IPS-NIHi11 (cell line): ENCODE measurements at regions not wholly inside any gene's neighbourhood (a gene's known extent, or its start where the extent isn't known, plus 50 kb on each side); places are given as distances from the start of the nearest gene placed in this dataset.
A peak's percentile ranks its signal among the peaks of the same experiment; 100 is the strongest.
"Not testable (repeated sequence)": the region's sequence is repeated elsewhere in the genome, so short reads cannot be mapped to it uniquely, and the experiment has no call there.

Experiments
- DNase-seq: peaks from one replicate; pipeline ENCODE4 v3.0.0; 2012; ENCODE audit warnings: mixed read lengths, low spot score

GRCh38 chr14:71742485-71742884 lies 189.7 kb upstream of the RGS6 start:
- DNase-seq, result no peak

- DNase-seq, result no peak
These were observed 187.2 kb upstream of the RGS6 start for GRCh38 chr14:71745072-71745471.

GRCh38 chr14:71748196-71748595 lies 184.0 kb upstream of the RGS6 start:
- DNase-seq, result no peak

GRCh38 chr14:71749613-71750238 lies 182.5 kb upstream of the RGS6 start:
- DNase-seq, result no peak

GRCh38 chr14:71751264-71751663 lies 181.0 kb upstream of the RGS6 start:
- no peak for DNase-seq

- no peak for DNase-seq
These were observed 180.0 kb upstream of the RGS6 start for GRCh38 chr14:71752111-71752738.

- peak; percentile 86 for DNase-seq
These were observed 179.0 kb upstream of the RGS6 start for GRCh38 chr14:71753126-71753830.

GRCh38 chr14:71753976-71754375 lies 178.3 kb upstream of the RGS6 start:
- no peak for DNase-seq

GRCh38 chr14:71754422-71755095 lies 177.7 kb upstream of the RGS6 start:
- DNase-seq, result peak; percentile 34

GRCh38 chr14:71758229-71758951 lies 173.8 kb upstream of the RGS6 start:
- DNase-seq, result no peak

- DNase-seq, result no peak
These were observed 169.7 kb upstream of the RGS6 start for GRCh38 chr14:71762575-71762974.

- DNase-seq, result no peak
These were observed 167.4 kb upstream of the RGS6 start for GRCh38 chr14:71764701-71765382.

GRCh38 chr14:71765505-71765904 lies 166.7 kb upstream of the RGS6 start:
- DNase-seq, result no peak

- no peak for DNase-seq
These were observed 161.8 kb upstream of the RGS6 start for GRCh38 chr14:71770431-71770830.

GRCh38 chr14:71771421-71771820 lies 160.8 kb upstream of the RGS6 start:
- not testable (repeated sequence) for DNase-seq

- not testable (repeated sequence) for DNase-seq
These were observed 160.2 kb upstream of the RGS6 start for GRCh38 chr14:71771996-71772395.

GRCh38 chr14:71773898-71774481 lies 158.2 kb upstream of the RGS6 start:
- DNase-seq, result no peak

- peak; percentile 59 for DNase-seq
These were observed 155.5 kb upstream of the RGS6 start for GRCh38 chr14:71776471-71777360.

- DNase-seq, result no peak
These were observed 152.2 kb upstream of the RGS6 start for GRCh38 chr14:71780075-71780474.

GRCh38 chr14:71780822-71781221 lies 151.4 kb upstream of the RGS6 start:
- no peak for DNase-seq
